ENCODE measurements at regions not wholly inside any gene's neighbourhood (a gene's known extent, or its start where the extent isn't known, plus 50 kb on each side); places are given as distances from the start of the nearest gene placed in this dataset.

GRCh38 chr14:36394593-36394992 is 74.2 kb upstream of the MBIP start:
- no peak for TF ChIP-seq CTCF (conservative IDR thresholded peaks at IDR 0.05; ENCODE audit: low read depth, low read length)
- TF ChIP-seq EZH2 (IDR thresholded peaks at IDR 0.05; ENCODE audit: borderline replicate concordance, low read depth, low read length, poor library complexity, severe bottlenecking), result no peak
